ENCODE measurements at regions not wholly inside any gene's neighbourhood (a gene's known extent, or its start where the extent isn't known, plus 50 kb on each side); places are given as distances from the start of the nearest gene placed in this dataset.

- DNase-seq: no peak
These were observed 505.4 kb upstream of the PIK3C3 start for GRCh38 chr18:41449612-41450011.

- DNase-seq: no peak
These were observed 510.1 kb upstream of the PIK3C3 start for GRCh38 chr18:41444943-41445342.

GRCh38 chr18:41436772-41437171 lies 518.3 kb upstream of the PIK3C3 start:
- no peak for DNase-seq

GRCh38 chr18:41418598-41418997 lies 536.4 kb upstream of the PIK3C3 start:
- no peak for DNase-seq

GRCh38 chr18:41416044-41416443 lies 539.0 kb upstream of the PIK3C3 start:
- no peak for DNase-seq

- DNase-seq: no peak
These were observed 545.0 kb upstream of the PIK3C3 start for GRCh38 chr18:41410006-41410405.

GRCh38 chr18:41406834-41407233 lies 548.2 kb upstream of the PIK3C3 start:
- no peak for DNase-seq

- no peak for DNase-seq
These were observed 558.2 kb upstream of the PIK3C3 start for GRCh38 chr18:41396861-41397260.

GRCh38 chr18:41396211-41396610 lies 558.8 kb upstream of the PIK3C3 start:
- no peak for DNase-seq

GRCh38 chr18:41395695-41396094 lies 559.3 kb upstream of the PIK3C3 start:
- no peak for DNase-seq

- peak; percentile 27 to 72 for DNase-seq
These were observed 563.1 kb upstream of the PIK3C3 start for GRCh38 chr18:41391616-41392595.

- no peak for DNase-seq
These were observed 564.7 kb upstream of the PIK3C3 start for GRCh38 chr18:41390309-41390708.

GRCh38 chr18:41378598-41378997 lies 576.4 kb upstream of the PIK3C3 start:
- DNase-seq: peak in 1 of 2 experiments; percentile 36

- DNase-seq: no peak
These were observed 581.4 kb upstream of the PIK3C3 start for GRCh38 chr18:41373612-41374011.

GRCh38 chr18:41372046-41372665 lies 582.9 kb upstream of the PIK3C3 start:
- no peak for DNase-seq

- no peak for DNase-seq
These were observed 583.6 kb upstream of the PIK3C3 start for GRCh38 chr18:41371156-41372045.

- no peak for DNase-seq
These were observed 584.3 kb upstream of the PIK3C3 start for GRCh38 chr18:41370740-41371139.

GRCh38 chr18:41357708-41358107 lies 597.3 kb upstream of the PIK3C3 start:
- DNase-seq: no peak

- peak in 1 of 2 experiments; percentile 29 for DNase-seq
These were observed 601.1 kb upstream of the PIK3C3 start for GRCh38 chr18:41353777-41354528.

GRCh38 chr18:41351430-41351829 lies 603.6 kb upstream of the PIK3C3 start:
- no peak for DNase-seq

- DNase-seq: no peak
These were observed 608.0 kb upstream of the PIK3C3 start for GRCh38 chr18:41347057-41347456.

- no peak for DNase-seq
These were observed 611.2 kb upstream of the PIK3C3 start for GRCh38 chr18:41343808-41344207.
